B cell (primary cell): ENCODE measurements at regions not wholly inside any gene's neighbourhood (a gene's known extent, or its start where the extent isn't known, plus 50 kb on each side); places are given as distances from the start of the nearest gene placed in this dataset.

Experiments
- ATAC-seq: fragments of 200-7000 bp; cut with Tn5 transposase; one replicate; pipeline ENCODE4 v1.10.0; 2021; ENCODE audit warnings: low read depth, mild to moderate bottlenecking, moderate number of reproducible peaks, moderate library complexity
- CTCF ChIA-PET: fragments of 350-600 bp; sonication (Branson Sonifier 250); formaldehyde crosslinking; loops from one replicate; lab custom pipeline; 2021; ENCODE audit warnings: antibody characterized with exemption, inconsistent platforms; lab: Charles Lee
- POLR2A ChIA-PET: fragments of 350-600 bp; sonication (Branson Sonifier 250); formaldehyde crosslinking; loops from one replicate; lab custom pipeline; 2021; ENCODE audit warnings: antibody characterized with exemption; lab: Charles Lee
- DNase-seq: peaks from one replicate; pipeline ENCODE4 v3.0.0; 2013
- H2AFZ ChIP-seq: 2 replicates; pipeline ENCODE4 v1.6.1; 2012; ENCODE audit warnings: mild to moderate bottlenecking, low read depth, low read length; ENCODE audit not compliant: insufficient read depth, poor library complexity, severe bottlenecking
- H3K27ac ChIP-seq, 2 donors: 1 replicate in 1 of 2; 2 replicates in 1 of 2; pipeline ENCODE4 v1.5.1; 2012 to 2013; ENCODE audit warnings: low read length in 2 of 2, mild to moderate bottlenecking in 2 of 2, moderate library complexity in 1 of 2
- H3K27me3 ChIP-seq, 4 experiments: fragments of 200-600 bp in 1 of 4; sonication (generic) in 1 of 4; replicated peaks in 1 of 4; 1 replicate in 2 of 4; 2 replicates in 2 of 4; pipeline versions ENCODE4 v1.6.1 to v1.7.0; 2013 to 2016; ENCODE audit warnings: low read length in 3 of 4, mild to moderate bottlenecking in 2 of 4, mixed read lengths in 1 of 4, moderate library complexity in 1 of 4; ENCODE audit not compliant: insufficient read depth in 4 of 4, control insufficient read depth in 3 of 4; ENCODE audit errors: control extremely low read depth in 1 of 4
- H3K36me3 ChIP-seq, 2 experiments: replicated peaks in 1 of 2; 1 replicate in 1 of 2; 2 replicates in 1 of 2; pipeline versions ENCODE4 v1.6.1 to v1.7.1; 2013; ENCODE audit warnings: low read length in 1 of 2; ENCODE audit not compliant: insufficient read depth in 2 of 2, control insufficient read depth in 1 of 2; ENCODE audit errors: control extremely low read depth in 1 of 2, extremely low read depth in 1 of 2
- H3K4me1 ChIP-seq, 2 donors: fragments of 200-600 bp in 1 of 2; sonication (generic) in 1 of 2; 1 replicate in 1 of 2; 2 replicates in 1 of 2; pipeline versions ENCODE4 v1.5.1 to v1.6.1; 2013 to 2017; ENCODE audit warnings: low read length in 2 of 2; ENCODE audit not compliant: control insufficient read depth in 2 of 2, insufficient read depth in 2 of 2
- H3K4me2 ChIP-seq: replicated peaks from 2 replicates; pipeline ENCODE3; 2012; ENCODE audit warnings: mild to moderate bottlenecking, low read depth, low read length; ENCODE audit not compliant: poor library complexity, severe bottlenecking
- H3K4me3 ChIP-seq, 5 experiments: fragments of 200-600 bp in 1 of 5; sonication (generic) in 1 of 5; 1 replicate in 3 of 5; 2 replicates in 2 of 5; pipeline versions ENCODE4 v1.5.1 to v1.7.0; 2011 to 2016; ENCODE audit warnings: low read length in 4 of 5, mild to moderate bottlenecking in 4 of 5, low read depth in 2 of 5, control low read depth in 1 of 5, moderate library complexity in 1 of 5; ENCODE audit not compliant: insufficient read depth in 1 of 5; ENCODE audit errors: control extremely low read depth in 1 of 5, extremely low read depth in 1 of 5
- H3K79me2 ChIP-seq: fragments of 200-600 bp; sonication (generic); one replicate; pipeline ENCODE4 v1.6.0; 2016; ENCODE audit warnings: low read length; ENCODE audit not compliant: control insufficient read depth, insufficient read depth
- H3K9ac ChIP-seq: fragments of 200-600 bp; sonication (generic); 2 replicates; pipeline ENCODE4 v1.6.1; 2017; ENCODE audit warnings: mild to moderate bottlenecking, low read length, moderate library complexity
- H3K9me3 ChIP-seq, 3 donors: one replicate each; pipeline versions ENCODE4 v1.6.1 to v1.7.1; 2013; ENCODE audit warnings: low read length in 2 of 3; ENCODE audit not compliant: control insufficient read depth in 2 of 3, insufficient read depth in 1 of 3; ENCODE audit errors: control extremely low read depth in 1 of 3
- H4K20me1 ChIP-seq: 2 replicates; pipeline ENCODE4 v1.6.0; 2012; ENCODE audit warnings: mild to moderate bottlenecking, low read length; ENCODE audit not compliant: insufficient read depth, control insufficient read depth, poor library complexity, severe bottlenecking
- H3K27ac Mint-ChIP-seq: one replicate; pipeline ENCODE4 v1.8.0; 2021; ENCODE audit warnings: mixed read lengths
- H3K27me3 Mint-ChIP-seq: one replicate; pipeline ENCODE4 v1.8.0; 2021; ENCODE audit warnings: mixed read lengths
- H3K4me1 Mint-ChIP-seq: one replicate; pipeline ENCODE4 v1.8.0; 2021; ENCODE audit warnings: mixed read lengths
- H3K4me3 Mint-ChIP-seq: one replicate; pipeline ENCODE4 v1.8.0; 2021; ENCODE audit warnings: mixed read lengths
- H3K9me3 Mint-ChIP-seq: one replicate; pipeline ENCODE4 v1.8.0; 2022; ENCODE audit warnings: mixed read lengths; ENCODE audit not compliant: insufficient read depth
- CTCF ChIP-seq: fragments of 200-600 bp; IDR thresholded peaks from one replicate; pipeline ENCODE4 v1.8.0; 2022; ENCODE audit warnings: antibody characterized with exemption, mild to moderate bottlenecking
- EZH2 ChIP-seq: IDR thresholded peaks from 2 replicates; pipeline ENCODE4 v1.6.1; 2012; ENCODE audit warnings: borderline replicate concordance, low read depth, mild to moderate bottlenecking, moderate library complexity, low read length; ENCODE audit not compliant: insufficient read depth, poor library complexity, severe bottlenecking
- WGBS: methylation state at CpG from one replicate; pipeline ENCODE4 v1.1.5; 2013; ENCODE audit warnings: missing lambda C conversion rate; ENCODE audit not compliant: insufficient coverage; 5-methylcytosine and 5-hydroxymethylcytosine counted together
- intact Hi-C: fragments of 100-400 bp; cut with micrococcal nuclease; formaldehyde crosslinking; loops from one replicate; pipeline ENCODE4 v1.10.0; 2022

DNA sequence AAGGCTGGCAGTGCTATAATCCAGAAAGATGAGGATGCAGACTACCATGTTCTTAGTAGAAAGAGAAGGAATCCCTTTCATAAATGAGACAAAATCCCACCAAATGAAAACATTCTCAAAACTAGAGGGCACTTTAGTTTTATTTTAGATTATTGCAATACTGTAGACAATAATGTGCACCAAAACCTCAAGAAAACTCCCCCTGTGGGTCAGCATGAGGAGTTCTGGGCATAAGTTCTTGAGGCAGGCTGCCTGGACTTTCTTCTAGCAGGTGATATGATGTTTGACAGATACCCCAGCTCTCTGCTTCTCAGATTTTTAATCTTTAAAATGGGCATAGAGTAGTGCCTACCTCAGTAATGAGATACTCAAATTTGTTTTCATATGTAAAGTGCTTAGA is 196.3 kb upstream of the CTNND2 start:
- Histone ChIP-seq H3K27me3 (no peaks in the 10 kb centered on the region), H2AFZ (no peak overlapping the region), H3K9me3 (no peaks in the 10 kb centered on the region), H3K36me3 (no peaks in the 10 kb centered on the region), H3K9ac (no peak overlapping the region), H3K4me1 (no peaks in the 10 kb centered on the region), H3K4me2 (no peak overlapping the region), H3K4me3 (no peak overlapping the region), H3K27ac (no peak overlapping the region), H4K20me1 (no peaks in the 10 kb centered on the region), H3K79me2 (no peaks in the 10 kb centered on the region)
- H3K27me3 Mint-ChIP-seq, result no peaks in the 10 kb centered on the region
- ATAC-seq (no peak), DNase-seq (no peak)
- no peak overlapping the region for H3K4me3 Mint-ChIP-seq
- no peaks in the 10 kb centered on the region for H3K4me1 Mint-ChIP-seq
- no peak for TF ChIP-seq EZH2
- no peak for TF ChIP-seq CTCF
- no peak overlapping the region for H3K27ac Mint-ChIP-seq
- intact Hi-C loops, result no loop called here
- ChIA-PET POLR2A (no interaction called here), CTCF (no interaction called here)
- peaks cover 7% of the 10 kb centered on the region for H3K9me3 Mint-ChIP-seq

- Mint-ChIP-seq H3K9me3 (peaks cover 7% of the 10 kb centered on the region), H3K27me3 (no peaks in the 10 kb centered on the region)
Observed at GRCh38 chr5:12099296-12099695, 195.1 kb upstream of the CTNND2 start.

More at GRCh38 chr5:12099296-12099695, 195.1 kb upstream of the CTNND2 start:
- Histone ChIP-seq H2AFZ (no peak overlapping the region), H3K4me1 (no peaks in the 10 kb centered on the region), H3K4me3 (no peak overlapping the region), H3K9me3 (no peaks in the 10 kb centered on the region), H3K36me3 (no peaks in the 10 kb centered on the region), H4K20me1 (no peaks in the 10 kb centered on the region), H3K27me3 (no peaks in the 10 kb centered on the region), H3K27ac (no peak overlapping the region), H3K79me2 (no peaks in the 10 kb centered on the region), H3K4me2 (no peak overlapping the region), H3K9ac (no peak overlapping the region)
- no peak overlapping the region for H3K4me3 Mint-ChIP-seq
- POLR2A ChIA-PET, result no interaction called here
- ATAC-seq (no peak), DNase-seq (no peak)
- intact Hi-C loops, result no loop called here
- H3K27ac Mint-ChIP-seq, result no peak overlapping the region
- no peak for TF ChIP-seq EZH2
- no peak for TF ChIP-seq CTCF
- 100% methylated on average over 1 of the region's 4 CpGs for WGBS
- CTCF ChIA-PET, result no interaction called here
- H3K4me1 Mint-ChIP-seq, result no peaks in the 10 kb centered on the region
